ENCODE measurements at regions not wholly inside any gene's neighbourhood (a gene's known extent, or its start where the extent isn't known, plus 50 kb on each side); places are given as distances from the start of the nearest gene placed in this dataset.

GRCh38 chr6:170074907-170075306 is 216.0 kb downstream of the DLL1 start:
- Histone ChIP-seq H3K27ac (ENCODE audit: low read depth) (no peak overlapping the region), H3K36me3 (ENCODE audit: insufficient read depth) (no peaks in the 10 kb centered on the region), H3K4me3 (ENCODE audit: low read depth, low read length) (no peak overlapping the region), H3K4me1 (ENCODE audit: insufficient read depth) (no peaks in the 10 kb centered on the region)
- DNase-seq (ENCODE audit: extremely low spot score): no peak
- WGBS: 93% methylated on average over 17 of the region's 17 CpGs

- 91% methylated on average over 6 of the region's 6 CpGs for WGBS
- Histone ChIP-seq H3K36me3 (ENCODE audit: insufficient read depth) (no peaks in the 10 kb centered on the region), H3K4me3 (ENCODE audit: low read depth, low read length) (no peak overlapping the region), H3K27ac (ENCODE audit: low read depth) (no peak overlapping the region), H3K4me1 (ENCODE audit: insufficient read depth) (no peaks in the 10 kb centered on the region)
- DNase-seq (ENCODE audit: extremely low spot score): no peak
Observed at GRCh38 chr6:170074435-170074834, 216.4 kb downstream of the DLL1 start.

GRCh38 chr6:170073846-170074245 is 217.0 kb downstream of the DLL1 start:
- no peaks in the 10 kb centered on the region for H3K4me1 ChIP-seq (ENCODE audit: insufficient read depth)
- H3K36me3 ChIP-seq (ENCODE audit: insufficient read depth): no peaks in the 10 kb centered on the region
- H3K4me3 ChIP-seq (ENCODE audit: low read depth, low read length): no peak overlapping the region
- no peak for DNase-seq (ENCODE audit: extremely low spot score)
- H3K27ac ChIP-seq (ENCODE audit: low read depth): no peak overlapping the region
- WGBS: 90% methylated on average over 13 of the region's 13 CpGs

- no peak overlapping the region for H3K4me3 ChIP-seq (ENCODE audit: low read depth, low read length)
- DNase-seq (ENCODE audit: extremely low spot score): no peak
- H3K36me3 ChIP-seq (ENCODE audit: insufficient read depth): no peaks in the 10 kb centered on the region
- no peaks in the 10 kb centered on the region for H3K4me1 ChIP-seq (ENCODE audit: insufficient read depth)
- 90% methylated on average over 11 of the region's 11 CpGs for WGBS
- H3K27ac ChIP-seq (ENCODE audit: low read depth): no peak overlapping the region
Observed at GRCh38 chr6:170072246-170072645, 218.6 kb downstream of the DLL1 start.

GRCh38 chr6:170069611-170070010 is 221.3 kb downstream of the DLL1 start:
- no peak overlapping the region for H3K27ac ChIP-seq (ENCODE audit: low read depth)
- no peak for DNase-seq (ENCODE audit: extremely low spot score)
- WGBS: 88% methylated on average over 3 of the region's 3 CpGs
- no peak overlapping the region for H3K4me3 ChIP-seq (ENCODE audit: low read depth, low read length)
- H3K36me3 ChIP-seq (ENCODE audit: insufficient read depth): no peaks in the 10 kb centered on the region
- H3K4me1 ChIP-seq (ENCODE audit: insufficient read depth): no peaks in the 10 kb centered on the region

GRCh38 chr6:170068496-170068895 is 222.4 kb downstream of the DLL1 start:
- 95% methylated on average over 7 of the region's 7 CpGs for WGBS
- Histone ChIP-seq H3K4me3 (ENCODE audit: low read depth, low read length) (no peak overlapping the region), H3K4me1 (ENCODE audit: insufficient read depth) (no peaks in the 10 kb centered on the region), H3K36me3 (ENCODE audit: insufficient read depth) (no peaks in the 10 kb centered on the region), H3K27ac (ENCODE audit: low read depth) (no peak overlapping the region)
- DNase-seq (ENCODE audit: extremely low spot score): no peak

GRCh38 chr6:170067923-170068360 is 222.9 kb downstream of the DLL1 start:
- no peak for DNase-seq (ENCODE audit: extremely low spot score)
- Histone ChIP-seq H3K27ac (ENCODE audit: low read depth) (no peak overlapping the region), H3K36me3 (ENCODE audit: insufficient read depth) (no peaks in the 10 kb centered on the region), H3K4me3 (ENCODE audit: low read depth, low read length) (no peak overlapping the region), H3K4me1 (ENCODE audit: insufficient read depth) (no peaks in the 10 kb centered on the region)
- 90% methylated on average over 12 of the region's 12 CpGs for WGBS

GRCh38 chr6:170067181-170067641 is 223.7 kb downstream of the DLL1 start:
- DNase-seq (ENCODE audit: extremely low spot score): no peak
- WGBS: 34% methylated on average over 18 of the region's 18 CpGs
- no peaks in the 10 kb centered on the region for H3K4me1 ChIP-seq (ENCODE audit: insufficient read depth)
- no peak overlapping the region for H3K4me3 ChIP-seq (ENCODE audit: low read depth, low read length)
- no peaks in the 10 kb centered on the region for H3K36me3 ChIP-seq (ENCODE audit: insufficient read depth)
- H3K27ac ChIP-seq (ENCODE audit: low read depth): no peak overlapping the region

- H3K4me1 ChIP-seq (ENCODE audit: insufficient read depth): no peaks in the 10 kb centered on the region
- H3K36me3 ChIP-seq (ENCODE audit: insufficient read depth): no peaks in the 10 kb centered on the region
- no peak for DNase-seq (ENCODE audit: extremely low spot score)
- WGBS: 79% methylated on average over 8 of the region's 8 CpGs
- no peak overlapping the region for H3K4me3 ChIP-seq (ENCODE audit: low read depth, low read length)
- H3K27ac ChIP-seq (ENCODE audit: low read depth): no peak overlapping the region
Observed at GRCh38 chr6:170066679-170067078, 224.2 kb downstream of the DLL1 start.

- no peak for DNase-seq (ENCODE audit: extremely low spot score)
- Histone ChIP-seq H3K27ac (ENCODE audit: low read depth) (no peak overlapping the region), H3K36me3 (ENCODE audit: insufficient read depth) (no peaks in the 10 kb centered on the region), H3K4me1 (ENCODE audit: insufficient read depth) (no peaks in the 10 kb centered on the region), H3K4me3 (ENCODE audit: low read depth, low read length) (no peak overlapping the region)
- WGBS: 64% methylated on average over 16 of the region's 16 CpGs
Observed at GRCh38 chr6:170063851-170064602, 226.9 kb downstream of the DLL1 start.

GRCh38 chr6:170063431-170063830 is 227.4 kb downstream of the DLL1 start:
- Histone ChIP-seq H3K4me3 (ENCODE audit: low read depth, low read length) (no peak overlapping the region), H3K36me3 (ENCODE audit: insufficient read depth) (no peaks in the 10 kb centered on the region), H3K27ac (ENCODE audit: low read depth) (no peak overlapping the region), H3K4me1 (ENCODE audit: insufficient read depth) (no peaks in the 10 kb centered on the region)
- no peak for DNase-seq (ENCODE audit: extremely low spot score)
- 73% methylated on average over 16 of the region's 16 CpGs for WGBS

- no peak for DNase-seq (ENCODE audit: extremely low spot score)
- H3K4me1 ChIP-seq (ENCODE audit: insufficient read depth): no peaks in the 10 kb centered on the region
- 94% methylated on average over 12 of the region's 12 CpGs for WGBS
- no peak overlapping the region for H3K27ac ChIP-seq (ENCODE audit: low read depth)
- H3K36me3 ChIP-seq (ENCODE audit: insufficient read depth): no peaks in the 10 kb centered on the region
- H3K4me3 ChIP-seq (ENCODE audit: low read depth, low read length): no peak overlapping the region
Observed at GRCh38 chr6:170062915-170063241, 228.0 kb downstream of the DLL1 start.

GRCh38 chr6:170062209-170062914 is 228.5 kb downstream of the DLL1 start:
- no peak for DNase-seq (ENCODE audit: extremely low spot score)
- Histone ChIP-seq H3K4me1 (ENCODE audit: insufficient read depth) (no peaks in the 10 kb centered on the region), H3K4me3 (ENCODE audit: low read depth, low read length) (no peak overlapping the region), H3K27ac (ENCODE audit: low read depth) (no peak overlapping the region), H3K36me3 (ENCODE audit: insufficient read depth) (no peaks in the 10 kb centered on the region)
- 93% methylated on average over 15 of the region's 15 CpGs for WGBS

- 95% methylated on average over 22 of the region's 22 CpGs for WGBS
- no peaks in the 10 kb centered on the region for H3K36me3 ChIP-seq (ENCODE audit: insufficient read depth)
- H3K4me3 ChIP-seq (ENCODE audit: low read depth, low read length): no peak overlapping the region
- no peaks in the 10 kb centered on the region for H3K4me1 ChIP-seq (ENCODE audit: insufficient read depth)
- no peak overlapping the region for H3K27ac ChIP-seq (ENCODE audit: low read depth)
- no peak for DNase-seq (ENCODE audit: extremely low spot score)
Observed at GRCh38 chr6:170058878-170059485, 231.9 kb downstream of the DLL1 start.

Measured in urinary bladder (tissue), 3 donors.